SK-N-MC (cell line): ENCODE measurements at regions not wholly inside any gene's neighbourhood (a gene's known extent, or its start where the extent isn't known, plus 50 kb on each side); places are given as distances from the start of the nearest gene placed in this dataset.

Experiments used
- DNase-seq: peaks from one replicate; pipeline ENCODE4 v3.0.0-alpha.2; 2011; ENCODE audit warnings: low read depth, low spot score
- H3K27ac ChIP-seq: fragments of 200-600 bp; sonication (generic); 2 replicates; pipeline ENCODE4 v1.5.1; 2016; ENCODE audit warnings: mixed run types
- H3K36me3 ChIP-seq: fragments of 200-600 bp; sonication (generic); 2 replicates; pipeline ENCODE4 v1.6.1; 2017; ENCODE audit warnings: antibody characterized with exemption, low read length, mixed read lengths; ENCODE audit not compliant: insufficient read depth
- H3K4me3 ChIP-seq: fragments of 200-600 bp; sonication (generic); 2 replicates; pipeline ENCODE4 v1.5.1; 2016
- H3K9ac ChIP-seq: fragments of 200-600 bp; sonication (generic); 2 replicates; pipeline ENCODE4 v1.8.0; 2017; ENCODE audit warnings: mixed run types, mixed read lengths; ENCODE audit not compliant: insufficient read length
- H3K9me3 ChIP-seq: fragments of 200-600 bp; sonication (generic); 2 replicates; pipeline ENCODE4 v1.6.1; 2017; ENCODE audit warnings: low read depth, mild to moderate bottlenecking, antibody characterized with exemption, low read length, moderate library complexity, mixed read lengths
- EZH2 ChIP-seq: fragments of 200-600 bp; sonication (generic); IDR thresholded peaks from one replicate; pipeline ENCODE4 v1.6.1; 2017; ENCODE audit warnings: antibody characterized with exemption
- FOXP2 ChIP-seq: optimal IDR thresholded peaks from 2 replicates; pipeline ENCODE3; 2011; ENCODE audit warnings: mild to moderate bottlenecking, moderate library complexity; ENCODE audit not compliant: insufficient read depth; ENCODE audit errors: extremely low read length, control extremely low read depth
- POLR2AphosphoS5 ChIP-seq: IDR thresholded peaks from 2 replicates; pipeline ENCODE4 v1.6.1; 2012; ENCODE audit warnings: mild to moderate bottlenecking, low read depth, low read length, borderline replicate concordance

- TF ChIP-seq FOXP2: no peak
- no peak for TF ChIP-seq POLR2AphosphoS5
- TF ChIP-seq EZH2: no peak
- H3K36me3 ChIP-seq: no peaks in the 10 kb centered on the region
- H3K27ac ChIP-seq: no peak overlapping the region
- H3K9me3 ChIP-seq: no peaks in the 10 kb centered on the region
- no peak overlapping the region for H3K9ac ChIP-seq
- DNase-seq: no peak
- no peak overlapping the region for H3K4me3 ChIP-seq
These were observed 1464.6 kb upstream of the CELF4 start for GRCh38 chr18:39030124-39030655.

GRCh38 chr18:39025531-39025930 lies 1459.9 kb upstream of the CELF4 start:
- no peak overlapping the region for H3K4me3 ChIP-seq
- DNase-seq: no peak
- TF ChIP-seq FOXP2 (no peak), POLR2AphosphoS5 (no peak), EZH2 (no peak)
- H3K9me3 ChIP-seq: no peaks in the 10 kb centered on the region
- no peak overlapping the region for H3K27ac ChIP-seq
- no peak overlapping the region for H3K9ac ChIP-seq
- no peaks in the 10 kb centered on the region for H3K36me3 ChIP-seq

- no peak overlapping the region for H3K27ac ChIP-seq
- DNase-seq: no peak
- H3K9ac ChIP-seq: no peak overlapping the region
- H3K36me3 ChIP-seq: no peaks in the 10 kb centered on the region
- no peak overlapping the region for H3K4me3 ChIP-seq
- TF ChIP-seq EZH2 (no peak), POLR2AphosphoS5 (no peak), FOXP2 (no peak)
- no peaks in the 10 kb centered on the region for H3K9me3 ChIP-seq
These were observed 1454.4 kb upstream of the CELF4 start for GRCh38 chr18:39019989-39020388.

GRCh38 chr18:39007031-39007902 lies 1441.7 kb upstream of the CELF4 start:
- Histone ChIP-seq H3K36me3 (no peaks in the 10 kb centered on the region), H3K4me3 (no peak overlapping the region), H3K27ac (no peak overlapping the region), H3K9ac (no peak overlapping the region), H3K9me3 (no peaks in the 10 kb centered on the region)
- DNase-seq: no peak
- TF ChIP-seq FOXP2 (no peak), EZH2 (no peak), POLR2AphosphoS5 (no peak)

- no peaks in the 10 kb centered on the region for H3K36me3 ChIP-seq
- no peak overlapping the region for H3K27ac ChIP-seq
- H3K9ac ChIP-seq: no peak overlapping the region
- no peaks in the 10 kb centered on the region for H3K9me3 ChIP-seq
- no peak for DNase-seq
- no peak overlapping the region for H3K4me3 ChIP-seq
- TF ChIP-seq POLR2AphosphoS5: no peak
These were observed 1430.5 kb upstream of the CELF4 start for GRCh38 chr18:38996056-38996455.

- H3K27ac ChIP-seq: no peak overlapping the region
- no peaks in the 10 kb centered on the region for H3K9me3 ChIP-seq
- no peak overlapping the region for H3K9ac ChIP-seq
- no peaks in the 10 kb centered on the region for H3K36me3 ChIP-seq
- TF ChIP-seq EZH2 (no peak), POLR2AphosphoS5 (no peak), FOXP2 (no peak)
- DNase-seq: no peak
- no peak overlapping the region for H3K4me3 ChIP-seq
These were observed 1427.7 kb upstream of the CELF4 start for GRCh38 chr18:38993342-38993741.

GRCh38 chr18:38984968-38985367 lies 1419.4 kb upstream of the CELF4 start:
- Histone ChIP-seq H3K9ac (no peak overlapping the region), H3K4me3 (no peak overlapping the region), H3K9me3 (no peaks in the 10 kb centered on the region), H3K27ac (no peak overlapping the region), H3K36me3 (no peaks in the 10 kb centered on the region)
- no peak for DNase-seq
- TF ChIP-seq FOXP2 (no peak), EZH2 (no peak), POLR2AphosphoS5 (no peak)

- H3K9ac ChIP-seq: no peak overlapping the region
- no peak for DNase-seq
- H3K9me3 ChIP-seq: no peaks in the 10 kb centered on the region
- no peak overlapping the region for H3K4me3 ChIP-seq
- H3K27ac ChIP-seq: no peak overlapping the region
- H3K36me3 ChIP-seq: no peaks in the 10 kb centered on the region
- no peak for TF ChIP-seq FOXP2
- no peak for TF ChIP-seq EZH2
- TF ChIP-seq POLR2AphosphoS5: no peak
These were observed 1416.5 kb upstream of the CELF4 start for GRCh38 chr18:38982072-38982471.

- Histone ChIP-seq H3K9me3 (no peaks in the 10 kb centered on the region), H3K27ac (no peak overlapping the region), H3K4me3 (no peak overlapping the region), H3K9ac (no peak overlapping the region), H3K36me3 (no peaks in the 10 kb centered on the region)
- DNase-seq: no peak
- TF ChIP-seq EZH2 (no peak), FOXP2 (no peak), POLR2AphosphoS5 (no peak)
These were observed 1415.8 kb upstream of the CELF4 start for GRCh38 chr18:38981389-38981788.
